BLaER1 (cell line): ENCODE measurements at regions not wholly inside any gene's neighbourhood (a gene's known extent, or its start where the extent isn't known, plus 50 kb on each side); places are given as distances from the start of the nearest gene placed in this dataset.

ENCODE experiments used
- H3K27ac ChIP-seq: shearing (Covaris generic); formaldehyde crosslinking; 2 replicates; pipeline ENCODE4 v1.8.1; 2022
- H3K27me3 ChIP-seq: shearing (Covaris generic); formaldehyde crosslinking; 2 replicates; pipeline ENCODE4 v1.8.1; 2022
- H3K36me3 ChIP-seq: shearing (Covaris generic); formaldehyde crosslinking; 2 replicates; pipeline ENCODE4 v1.8.1; 2022
- H3K4me1 ChIP-seq: shearing (Covaris generic); formaldehyde crosslinking; 2 replicates; pipeline ENCODE4 v1.8.1; 2022
- H3K4me2 ChIP-seq: shearing (Covaris generic); formaldehyde crosslinking; 2 replicates; pipeline ENCODE4 v1.8.1; 2022
- H3K4me3 ChIP-seq: shearing (Covaris generic); formaldehyde crosslinking; 2 replicates; pipeline ENCODE4 v1.8.1; 2022
- H3K9ac ChIP-seq: shearing (Covaris generic); formaldehyde crosslinking; 2 replicates; pipeline ENCODE4 v1.8.1; 2022
- H3K9me3 ChIP-seq: shearing (Covaris generic); formaldehyde crosslinking; 2 replicates; pipeline ENCODE4 v1.8.1; 2022
- H4K20me1 ChIP-seq: shearing (Covaris generic); formaldehyde crosslinking; 2 replicates; pipeline ENCODE4 v1.8.1; 2022
- Cebpa-rat ChIP-seq: shearing (Covaris generic); IDR thresholded peaks from 2 replicates; pipeline ENCODE4 v1.8.1; 2022

DNA sequence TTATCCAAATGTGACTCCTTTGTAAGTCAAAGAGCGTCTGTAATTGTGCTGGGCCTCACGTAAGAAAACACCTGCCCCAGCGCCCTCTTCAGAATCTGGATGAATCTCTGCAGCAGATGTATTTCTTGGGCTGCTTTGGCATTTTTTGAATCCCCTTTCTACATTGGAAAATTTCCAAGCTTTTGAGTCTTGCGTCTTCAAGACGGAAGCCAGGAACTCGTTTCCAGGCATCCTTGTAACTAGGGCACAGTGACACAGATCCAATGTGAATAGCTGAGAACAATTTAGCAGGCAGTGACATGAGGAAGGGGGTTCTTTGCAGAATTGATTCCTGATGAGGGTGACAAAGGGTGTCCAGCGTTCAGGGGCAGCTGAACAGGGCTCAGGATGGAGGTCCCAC is 862.3 kb downstream of the TYW1 start:
- Histone ChIP-seq H3K4me1 (no peaks in the 10 kb centered on the region), H3K4me3 (no peak overlapping the region), H3K9ac (no peak overlapping the region), H3K9me3 (peaks cover 27% of the 10 kb centered on the region), H3K27ac (no peak overlapping the region), H4K20me1 (no peaks in the 10 kb centered on the region), H3K27me3 (no peaks in the 10 kb centered on the region), H3K4me2 (no peak overlapping the region), H3K36me3 (no peaks in the 10 kb centered on the region)
- no peak for TF ChIP-seq Cebpa-rat

- Histone ChIP-seq H3K27ac (no peak overlapping the region), H3K4me1 (no peaks in the 10 kb centered on the region), H4K20me1 (no peaks in the 10 kb centered on the region), H3K9ac (no peak overlapping the region), H3K4me2 (no peak overlapping the region), H3K9me3 (peaks cover 27% of the 10 kb centered on the region), H3K36me3 (no peaks in the 10 kb centered on the region), H3K4me3 (no peak overlapping the region), H3K27me3 (no peaks in the 10 kb centered on the region)
- no peak for TF ChIP-seq Cebpa-rat
Measured at GRCh38 chr7:67863911-67864310, 867.3 kb downstream of the TYW1 start.

DNA sequence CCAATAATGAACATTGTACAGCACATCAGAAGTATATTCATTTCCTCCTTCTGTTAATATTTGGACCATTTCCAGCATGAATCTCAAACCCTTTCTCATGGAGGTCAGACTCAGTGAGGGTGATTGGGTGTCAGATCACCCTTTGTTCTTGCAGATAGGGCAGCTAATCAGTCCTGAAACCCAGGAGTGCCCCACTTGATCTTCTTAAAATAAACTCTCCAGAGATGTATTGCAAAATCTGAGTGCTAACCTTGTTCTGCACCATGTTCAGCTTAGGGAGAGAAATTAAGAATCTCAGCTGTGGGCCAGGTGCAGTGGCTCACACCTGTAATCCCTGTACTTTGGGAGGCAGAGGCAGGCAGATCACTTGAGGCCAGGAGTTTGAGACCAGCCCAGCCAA is 869.4 kb downstream of the TYW1 start:
- Histone ChIP-seq H3K9ac (no peak overlapping the region), H3K36me3 (no peaks in the 10 kb centered on the region), H3K4me2 (no peak overlapping the region), H3K4me3 (no peak overlapping the region), H3K27me3 (no peaks in the 10 kb centered on the region), H3K27ac (no peak overlapping the region), H4K20me1 (no peaks in the 10 kb centered on the region), H3K9me3 (peaks cover 24% of the 10 kb centered on the region), H3K4me1 (no peaks in the 10 kb centered on the region)
- TF ChIP-seq Cebpa-rat = no peak

DNA sequence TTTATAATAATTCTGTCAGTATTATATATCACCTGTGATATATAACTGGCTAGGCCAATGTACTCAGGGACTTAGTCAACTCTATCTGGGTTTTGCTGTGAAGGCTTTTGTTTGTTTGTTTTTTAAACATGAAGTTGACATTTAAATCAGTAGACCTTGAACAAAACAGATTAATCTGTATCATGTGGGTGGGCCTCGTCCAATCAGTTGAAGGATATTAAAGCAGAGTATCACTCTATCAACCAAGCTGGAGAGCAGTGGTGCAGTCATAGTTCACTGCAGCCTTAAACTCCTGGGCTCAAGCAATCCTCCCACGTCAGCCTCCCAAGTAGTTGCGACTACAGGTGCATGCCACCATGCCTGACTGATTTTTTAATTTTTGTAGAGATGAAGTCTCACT is 870.2 kb downstream of the TYW1 start:
- H3K4me3 ChIP-seq = no peak overlapping the region
- no peak overlapping the region for H3K4me2 ChIP-seq
- H3K9ac ChIP-seq = no peak overlapping the region
- no peak for TF ChIP-seq Cebpa-rat
- H3K4me1 ChIP-seq = no peaks in the 10 kb centered on the region
- no peaks in the 10 kb centered on the region for H3K27me3 ChIP-seq
- H3K27ac ChIP-seq = no peak overlapping the region
- no peaks in the 10 kb centered on the region for H3K36me3 ChIP-seq
- H3K9me3 ChIP-seq = peaks cover 16% of the 10 kb centered on the region
- no peaks in the 10 kb centered on the region for H4K20me1 ChIP-seq

- no peak for TF ChIP-seq Cebpa-rat
- H3K4me2 ChIP-seq = no peak overlapping the region
Measured at GRCh38 chr7:67870396-67870795, 873.8 kb downstream of the TYW1 start.

DNA sequence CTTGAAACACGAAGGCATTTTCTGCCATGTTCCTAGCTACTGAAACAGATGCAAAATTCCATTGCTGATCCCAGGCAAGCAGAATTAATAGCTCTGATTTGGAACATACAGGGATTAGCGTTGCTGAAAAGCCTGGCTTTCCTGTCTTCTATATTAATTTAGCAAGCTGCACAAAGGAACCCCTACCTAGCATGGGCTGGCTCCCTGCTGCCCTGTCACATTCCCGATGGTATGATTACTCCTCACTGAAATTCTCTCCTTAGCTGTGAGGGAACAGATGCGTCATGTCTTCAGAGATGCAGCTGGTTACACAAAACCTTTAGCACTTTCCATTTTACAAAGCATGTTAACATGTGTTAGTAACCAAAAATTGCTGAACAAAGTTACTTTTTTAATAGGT is 878.9 kb downstream of the TYW1 start:
- H3K9me3 ChIP-seq = no peaks in the 10 kb centered on the region
- no peak for TF ChIP-seq Cebpa-rat
- no peak overlapping the region for H3K27ac ChIP-seq
- H3K27me3 ChIP-seq = no peaks in the 10 kb centered on the region
- H3K4me2 ChIP-seq = no peak overlapping the region
- no peak overlapping the region for H3K9ac ChIP-seq
- H4K20me1 ChIP-seq = no peaks in the 10 kb centered on the region
- no peaks in the 10 kb centered on the region for H3K36me3 ChIP-seq
- no peak overlapping the region for H3K4me3 ChIP-seq
- no peaks in the 10 kb centered on the region for H3K4me1 ChIP-seq

More at GRCh38 chr7:67870396-67870795, 873.8 kb downstream of the TYW1 start:
- Histone ChIP-seq H3K27me3 (no peaks in the 10 kb centered on the region), H4K20me1 (no peaks in the 10 kb centered on the region), H3K36me3 (no peaks in the 10 kb centered on the region), H3K9ac (no peak overlapping the region), H3K27ac (no peak overlapping the region), H3K4me3 (no peak overlapping the region), H3K9me3 (no peaks in the 10 kb centered on the region), H3K4me1 (no peaks in the 10 kb centered on the region)

DNA sequence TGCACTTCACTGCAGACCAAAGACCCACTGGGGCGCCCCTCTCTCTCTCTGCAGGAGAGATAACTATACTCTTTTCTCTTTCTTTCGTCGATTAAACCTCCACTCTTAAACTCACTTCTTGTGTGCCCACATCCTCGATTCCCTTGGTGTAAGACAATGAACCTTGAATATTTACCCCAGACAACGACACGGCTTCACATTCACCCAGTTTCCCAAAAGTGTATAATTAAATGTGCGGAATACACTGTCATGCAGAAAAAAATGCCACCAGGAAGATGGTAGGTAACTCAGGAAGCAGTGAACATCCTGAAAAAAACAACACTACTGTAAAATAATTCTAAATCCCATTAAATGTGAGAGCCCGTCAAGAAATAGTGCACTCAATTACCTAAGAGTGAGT is 882.2 kb downstream of the TYW1 start:
- Histone ChIP-seq H3K4me2 (no peak overlapping the region), H4K20me1 (no peaks in the 10 kb centered on the region), H3K4me1 (no peaks in the 10 kb centered on the region), H3K27ac (no peak overlapping the region), H3K36me3 (no peaks in the 10 kb centered on the region), H3K4me3 (no peak overlapping the region), H3K9ac (no peak overlapping the region), H3K9me3 (no peaks in the 10 kb centered on the region), H3K27me3 (no peaks in the 10 kb centered on the region)
- TF ChIP-seq Cebpa-rat = no peak

DNA sequence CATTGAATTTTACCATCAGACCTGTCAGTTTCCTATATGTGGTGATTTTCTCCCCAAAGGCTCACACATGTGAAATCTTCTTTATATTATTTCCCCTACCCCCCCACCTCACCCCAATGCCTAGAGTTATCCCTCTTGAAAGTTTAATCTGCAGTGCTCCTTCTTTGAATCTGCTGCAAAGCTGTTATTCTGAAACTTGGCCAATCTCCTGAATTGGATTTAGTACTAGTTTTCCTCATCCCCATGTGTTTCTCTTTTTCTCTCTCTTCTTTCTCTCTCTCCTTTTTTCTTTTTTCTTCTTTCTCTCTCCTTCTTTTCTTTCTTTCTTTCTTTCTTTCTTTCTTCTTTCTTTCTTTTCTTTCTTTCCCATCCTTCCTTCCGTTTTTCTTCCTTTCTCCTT is 886.2 kb downstream of the TYW1 start:
- Histone ChIP-seq H3K9ac (no peak overlapping the region), H3K4me3 (no peak overlapping the region), H3K27ac (no peak overlapping the region), H3K4me2 (no peak overlapping the region), H3K27me3 (no peaks in the 10 kb centered on the region), H3K9me3 (peaks cover 20% of the 10 kb centered on the region), H4K20me1 (no peaks in the 10 kb centered on the region), H3K4me1 (no peaks in the 10 kb centered on the region), H3K36me3 (no peaks in the 10 kb centered on the region)
- TF ChIP-seq Cebpa-rat = no peak

- no peaks in the 10 kb centered on the region for H4K20me1 ChIP-seq
- no peak overlapping the region for H3K4me3 ChIP-seq
- H3K27me3 ChIP-seq = no peaks in the 10 kb centered on the region
- no peak overlapping the region for H3K27ac ChIP-seq
- no peaks in the 10 kb centered on the region for H3K36me3 ChIP-seq
- peaks cover 60% of the 10 kb centered on the region for H3K9me3 ChIP-seq
- H3K9ac ChIP-seq = no peak overlapping the region
- no peak for TF ChIP-seq Cebpa-rat
- no peaks in the 10 kb centered on the region for H3K4me1 ChIP-seq
- H3K4me2 ChIP-seq = no peak overlapping the region
Measured at GRCh38 chr7:67890316-67890715, 893.7 kb downstream of the TYW1 start.

GRCh38 chr7:67894746-67895145 is 898.1 kb downstream of the TYW1 start:
- Histone ChIP-seq H3K9me3 (peaks cover 27% of the 10 kb centered on the region), H3K27ac (no peak overlapping the region), H3K9ac (no peak overlapping the region), H3K4me1 (no peaks in the 10 kb centered on the region), H3K4me3 (no peak overlapping the region), H4K20me1 (no peaks in the 10 kb centered on the region), H3K4me2 (no peak overlapping the region), H3K36me3 (no peaks in the 10 kb centered on the region), H3K27me3 (no peaks in the 10 kb centered on the region)
- no peak for TF ChIP-seq Cebpa-rat

- Histone ChIP-seq H3K27me3 (no peaks in the 10 kb centered on the region), H3K9me3 (peaks cover 9% of the 10 kb centered on the region; the same call in 1 of the 2 replicates), H3K36me3 (no peaks in the 10 kb centered on the region), H3K27ac (no peak overlapping the region), H3K9ac (no peak overlapping the region), H3K4me2 (no peak overlapping the region), H4K20me1 (no peaks in the 10 kb centered on the region), H3K4me1 (no peaks in the 10 kb centered on the region), H3K4me3 (no peak overlapping the region)
- TF ChIP-seq Cebpa-rat = no peak
Measured at GRCh38 chr7:67896721-67897120, 900.1 kb downstream of the TYW1 start.
